Thoracic aorta (tissue), 2 donors: ENCODE measurements at regions not wholly inside any gene's neighbourhood (a gene's known extent, or its start where the extent isn't known, plus 50 kb on each side); places are given as distances from the start of the nearest gene placed in this dataset.

Source experiments
- ATAC-seq: fragments of 150-250 bp; one replicate; pipeline ENCODE4 v1.8.0; 2017; ENCODE audit warnings: low read depth; ENCODE audit not compliant: insufficient number of reproducible peaks, low FRiP score
- DNase-seq: peaks from one replicate; pipeline ENCODE4 v3.0.0-alpha.2; 2020; ENCODE audit warnings: low spot score
- H3K27ac ChIP-seq, 2 donors: fragments of 200-600 bp; sonication (generic); 1 replicate in 1 of 2; 2 replicates in 1 of 2; pipeline ENCODE4 v1.5.1; 2016; ENCODE audit warnings: mild to moderate bottlenecking in 2 of 2, moderate library complexity in 2 of 2
- H3K27me3 ChIP-seq: fragments of 200-600 bp; sonication (generic); replicated peaks from 2 replicates; pipeline ENCODE4 v1.6.0; 2016; ENCODE audit warnings: mild to moderate bottlenecking; ENCODE audit not compliant: insufficient read depth
- H3K36me3 ChIP-seq: fragments of 200-600 bp; sonication (generic); one replicate; pipeline ENCODE4 v1.5.1; 2016
- H3K4me1 ChIP-seq, 2 donors: fragments of 200-600 bp; sonication (generic); 1 replicate in 1 of 2; 2 replicates in 1 of 2; pipeline versions ENCODE4 v1.5.1 to v1.6.0; 2016; ENCODE audit warnings: low read depth in 2 of 2, mild to moderate bottlenecking in 1 of 2; ENCODE audit not compliant: control insufficient read depth in 1 of 2
- H3K4me3 ChIP-seq: fragments of 200-600 bp; sonication (generic); 2 replicates; pipeline ENCODE4 v1.5.1; 2016; ENCODE audit warnings: mild to moderate bottlenecking
- H3K9me3 ChIP-seq: fragments of 200-600 bp; sonication (generic); 2 replicates; pipeline ENCODE4 v1.5.1; 2016
- CTCF ChIP-seq: fragments of 200-600 bp; sonication (generic); IDR thresholded peaks from one replicate; pipeline ENCODE4 v1.5.1; 2019; ENCODE audit warnings: antibody characterized with exemption

- H3K4me3 ChIP-seq = no peak overlapping the region
- no peak for TF ChIP-seq CTCF
- no peaks in the 10 kb centered on the region for H3K27me3 ChIP-seq
- ATAC-seq = no peak
- DNase-seq = no peak
- H3K27ac ChIP-seq = no peak overlapping the region
- no peaks in the 10 kb centered on the region for H3K9me3 ChIP-seq
- H3K4me1 ChIP-seq = no peaks in the 10 kb centered on the region
- H3K36me3 ChIP-seq = no peaks in the 10 kb centered on the region
Observed at GRCh38 chr10:118817328-118818068, 62.7 kb upstream of the CACUL1 start.

GRCh38 chr10:118818621-118819221 lies 64.0 kb upstream of the CACUL1 start:
- ATAC-seq (no peak), DNase-seq (no peak)
- Histone ChIP-seq H3K27me3 (no peaks in the 10 kb centered on the region), H3K9me3 (no peaks in the 10 kb centered on the region), H3K27ac (no peak overlapping the region), H3K36me3 (no peaks in the 10 kb centered on the region), H3K4me3 (no peak overlapping the region), H3K4me1 (no peaks in the 10 kb centered on the region)
- TF ChIP-seq CTCF = no peak

GRCh38 chr10:118820326-118821116 lies 65.8 kb upstream of the CACUL1 start:
- Histone ChIP-seq H3K4me1 (no peaks in the 10 kb centered on the region), H3K9me3 (no peaks in the 10 kb centered on the region), H3K27me3 (no peaks in the 10 kb centered on the region), H3K36me3 (no peaks in the 10 kb centered on the region), H3K27ac (no peak overlapping the region), H3K4me3 (no peak overlapping the region)
- no peak for DNase-seq
- no peak for TF ChIP-seq CTCF
- ATAC-seq = no peak

GRCh38 chr10:118823256-118823907 lies 68.6 kb upstream of the CACUL1 start:
- H3K9me3 ChIP-seq = no peaks in the 10 kb centered on the region
- no peak for TF ChIP-seq CTCF
- H3K4me3 ChIP-seq = no peak overlapping the region
- H3K4me1 ChIP-seq = no peaks in the 10 kb centered on the region
- DNase-seq (no peak), ATAC-seq (no peak)
- no peak overlapping the region for H3K27ac ChIP-seq
- no peaks in the 10 kb centered on the region for H3K27me3 ChIP-seq
- no peaks in the 10 kb centered on the region for H3K36me3 ChIP-seq

- no peaks in the 10 kb centered on the region for H3K9me3 ChIP-seq
- DNase-seq = no peak
Observed at GRCh38 chr10:118827053-118827452, 72.3 kb upstream of the CACUL1 start.

More at GRCh38 chr10:118827053-118827452, 72.3 kb upstream of the CACUL1 start:
- peaks cover 0 to 3% of the 10 kb centered on the region in 2 donors for H3K4me1 ChIP-seq
- TF ChIP-seq CTCF = no peak
- H3K27me3 ChIP-seq = no peaks in the 10 kb centered on the region
- H3K36me3 ChIP-seq = no peaks in the 10 kb centered on the region
- ATAC-seq = no peak
- no peak overlapping the region for H3K4me3 ChIP-seq
- no peak overlapping the region for H3K27ac ChIP-seq
